Panc1 (cell line): ENCODE measurements at regions not wholly inside any gene's neighbourhood (a gene's known extent, or its start where the extent isn't known, plus 50 kb on each side); places are given as distances from the start of the nearest gene placed in this dataset.

Experiments
- ATAC-seq: fragments of 200-7000 bp; cut with Tn5 transposase; 2 replicates; pipeline ENCODE4 v1.9.1; 2020; ENCODE audit warnings: mild to moderate bottlenecking, moderate library complexity
- BruUV-seq: library from RNA; stranded (reverse); fragments of 400-500 nt; replicated peaks from 2 replicates; lab custom pipeline; 2021; lab: Mats Ljungman, UMichigan
- CTCF ChIA-PET: fragments of 300-600 bp; sonication (Branson Sonifier 250); formaldehyde crosslinking; loops from one replicate; lab custom pipeline; 2022; ENCODE audit warnings: antibody characterized with exemption; lab: Charles Lee
- POLR2A ChIA-PET: fragments of 300-600 bp; sonication (Branson Sonifier 250); formaldehyde crosslinking; loops from one replicate; lab custom pipeline; 2022; ENCODE audit warnings: antibody characterized with exemption; lab: Charles Lee
- DNase-seq: peaks from one replicate; pipeline ENCODE4 v3.0.0-alpha.2; 2010; ENCODE audit warnings: low read depth, low spot score
- H3K27ac ChIP-seq: 2 replicates; pipeline ENCODE4 v1.5.1; 2011; ENCODE audit warnings: mild to moderate bottlenecking, low read length, inconsistent platforms
- H3K27me3 ChIP-seq: fragments of 200-500 bp; sonication (Bioruptor generic); 2 replicates; pipeline ENCODE4 v1.6.0; 2014; ENCODE audit warnings: low read length, inconsistent platforms; ENCODE audit not compliant: control insufficient read depth, insufficient read depth
- H3K36me3 ChIP-seq: fragments of 200-500 bp; sonication (Bioruptor generic); 2 replicates; pipeline ENCODE4 v1.5.1; 2014; ENCODE audit warnings: inconsistent platforms, mild to moderate bottlenecking, low read length, moderate library complexity; ENCODE audit not compliant: control insufficient read depth, insufficient read depth
- H3K4me1 ChIP-seq: 2 replicates; pipeline ENCODE4 v1.5.1; 2011; ENCODE audit warnings: inconsistent platforms, mild to moderate bottlenecking, low read length, moderate library complexity; ENCODE audit not compliant: control insufficient read depth, insufficient read depth
- H3K4me3 ChIP-seq, 2 experiments: 2 replicates each; pipeline ENCODE4 v1.5.1; 2011 to 2012; ENCODE audit warnings: low read depth in 2 of 2, low read length in 2 of 2, mild to moderate bottlenecking in 2 of 2, inconsistent platforms in 1 of 2, moderate library complexity in 1 of 2
- H3K9me3 ChIP-seq: fragments of 200-500 bp; sonication (Bioruptor generic); 2 replicates; pipeline ENCODE4 v1.5.1; 2014; ENCODE audit warnings: low read depth, mild to moderate bottlenecking, inconsistent platforms, low read length, moderate library complexity; ENCODE audit not compliant: control insufficient read depth, insufficient read depth
- CTCF ChIP-seq: fragments of 450-650 bp; IDR thresholded peaks from 2 replicates; pipeline ENCODE4 v1.5.1; 2017; ENCODE audit warnings: mild to moderate bottlenecking
- POLR2AphosphoS5 ChIP-seq: IDR thresholded peaks from 2 replicates; pipeline ENCODE4 v1.6.1; 2012; ENCODE audit warnings: mild to moderate bottlenecking, low read depth, low read length, moderate library complexity
- REST ChIP-seq, 2 experiments: IDR thresholded peaks; 2 replicates each; pipeline ENCODE4 v1.6.1; 2011 to 2012; ENCODE audit warnings: low read depth in 2 of 2, control low read depth in 1 of 2, low read length in 1 of 2, mild to moderate bottlenecking in 1 of 2, moderate library complexity in 1 of 2; ENCODE audit not compliant: insufficient read depth in 1 of 2
- SIN3A ChIP-seq: IDR thresholded peaks from 2 replicates; pipeline ENCODE4 v1.6.1; 2012; ENCODE audit warnings: low read depth, mild to moderate bottlenecking, low read length, moderate library complexity, borderline replicate concordance; ENCODE audit not compliant: insufficient read depth
- TCF7L2 ChIP-seq: IDR thresholded peaks from 2 replicates; pipeline ENCODE4 v1.6.1; 2011; ENCODE audit warnings: mild to moderate bottlenecking, low read depth, low read length, inconsistent platforms
- in situ Hi-C: cut with HindIII; loops from 2 replicates; pipeline ENCODE4 v1.10.0; 2016; ENCODE audit warnings: low sequenced_read_pairs, low pct_unique_long_range_greater_than_20kb
- intact Hi-C: fragments of 100-400 bp; cut with micrococcal nuclease; formaldehyde crosslinking; loops from one replicate; pipeline ENCODE4 v1.10.0; 2022; ENCODE audit not compliant: unreplicated experiment

GRCh38 chr1:67958472-67958871, 92.0 kb downstream of the DIRAS3 start:
- ATAC-seq, result no peak
- POLR2A ChIA-PET, result no interaction called here

GRCh38 chr1:67957066-67957465, 93.4 kb downstream of the DIRAS3 start:
- Histone ChIP-seq H3K36me3 (no peaks in the 10 kb centered on the region), H3K27ac (no peak overlapping the region), H3K27me3 (no peaks in the 10 kb centered on the region; the same call in 1 of the 2 replicates), H3K9me3 (no peaks in the 10 kb centered on the region), H3K4me3 (no peak overlapping the region), H3K4me1 (no peaks in the 10 kb centered on the region)
- intact Hi-C loops (no loop called here), in situ Hi-C loops (no loop called here)
- ATAC-seq (no peak), DNase-seq (no peak)
- CTCF ChIA-PET, result no interaction called here
- BruUV-seq, result no TSS peak
- POLR2A ChIA-PET, result no interaction called here
- TF ChIP-seq CTCF, result no peak
- no peak for TF ChIP-seq POLR2AphosphoS5
- TF ChIP-seq TCF7L2, result no peak
- TF ChIP-seq SIN3A, result no peak
- no peak for TF ChIP-seq REST (IDR thresholded peaks at IDR 0.05; ENCODE audit: insufficient read depth in 1 of 2, low read depth in 2 of 2, low read length in 1 of 2)

More at GRCh38 chr1:67958472-67958871, 92.0 kb downstream of the DIRAS3 start:
- H3K36me3 ChIP-seq, result no peaks in the 10 kb centered on the region
- H3K4me3 ChIP-seq, result no peak overlapping the region
- TF ChIP-seq REST (IDR thresholded peaks at IDR 0.05; ENCODE audit: insufficient read depth in 1 of 2, low read depth in 2 of 2, low read length in 1 of 2), result no peak
- no peak for TF ChIP-seq CTCF
- TF ChIP-seq TCF7L2, result no peak
- TF ChIP-seq SIN3A, result no peak
- TF ChIP-seq POLR2AphosphoS5, result no peak
- in situ Hi-C loops, result no loop called here
- DNase-seq, result no peak
- H3K4me1 ChIP-seq, result no peaks in the 10 kb centered on the region
- no TSS peak for BruUV-seq
- peaks cover under 1% of the 10 kb centered on the region; the same call in 1 of the 2 replicates for H3K9me3 ChIP-seq
- CTCF ChIA-PET, result no interaction called here
- no peak overlapping the region for H3K27ac ChIP-seq
- no peaks in the 10 kb centered on the region; the same call in 1 of the 2 replicates for H3K27me3 ChIP-seq
- intact Hi-C loops, result no loop called here
